ENCODE measurements at regions not wholly inside any gene's neighbourhood (a gene's known extent, or its start where the extent isn't known, plus 50 kb on each side); places are given as distances from the start of the nearest gene placed in this dataset.

DNA sequence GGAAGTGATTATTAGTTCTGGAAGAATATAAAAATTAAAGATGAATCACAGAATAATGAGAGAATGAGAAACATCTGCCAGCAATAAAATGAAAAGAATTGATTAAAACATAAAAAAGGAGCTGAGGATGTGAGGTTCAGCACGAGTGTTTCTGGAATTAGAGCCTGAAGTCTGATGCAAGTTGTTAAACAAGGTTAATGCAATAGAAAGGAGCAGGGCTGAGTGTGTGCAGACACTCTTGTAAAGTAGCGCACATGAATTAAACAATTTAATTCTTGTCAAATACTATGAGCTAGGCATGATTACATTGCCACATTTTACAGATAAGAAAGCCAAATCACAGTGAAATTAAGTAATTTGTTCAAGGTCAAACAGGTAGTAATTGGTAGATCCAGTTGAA is 384.2 kb downstream of the TAF11L14 start:
- H3K9me3 Mint-ChIP-seq, result peaks cover 21% of the 10 kb centered on the region
- no peak for DNase-seq
- TF ChIP-seq, protein P1, sequence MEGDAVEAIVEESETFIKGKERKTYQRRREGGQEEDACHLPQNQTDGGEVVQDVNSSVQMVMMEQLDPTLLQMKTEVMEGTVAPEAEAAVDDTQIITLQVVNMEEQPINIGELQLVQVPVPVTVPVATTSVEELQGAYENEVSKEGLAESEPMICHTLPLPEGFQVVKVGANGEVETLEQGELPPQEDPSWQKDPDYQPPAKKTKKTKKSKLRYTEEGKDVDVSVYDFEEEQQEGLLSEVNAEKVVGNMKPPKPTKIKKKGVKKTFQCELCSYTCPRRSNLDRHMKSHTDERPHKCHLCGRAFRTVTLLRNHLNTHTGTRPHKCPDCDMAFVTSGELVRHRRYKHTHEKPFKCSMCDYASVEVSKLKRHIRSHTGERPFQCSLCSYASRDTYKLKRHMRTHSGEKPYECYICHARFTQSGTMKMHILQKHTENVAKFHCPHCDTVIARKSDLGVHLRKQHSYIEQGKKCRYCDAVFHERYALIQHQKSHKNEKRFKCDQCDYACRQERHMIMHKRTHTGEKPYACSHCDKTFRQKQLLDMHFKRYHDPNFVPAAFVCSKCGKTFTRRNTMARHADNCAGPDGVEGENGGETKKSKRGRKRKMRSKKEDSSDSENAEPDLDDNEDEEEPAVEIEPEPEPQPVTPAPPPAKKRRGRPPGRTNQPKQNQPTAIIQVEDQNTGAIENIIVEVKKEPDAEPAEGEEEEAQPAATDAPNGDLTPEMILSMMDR (IDR thresholded peaks at IDR 0.05), result no peak
- H3K4me3 Mint-ChIP-seq, result no peak overlapping the region
- no peaks in the 10 kb centered on the region for H3K4me1 Mint-ChIP-seq (ENCODE audit: low read depth)
- no peak overlapping the region for H3K27ac Mint-ChIP-seq
- H3K27me3 Mint-ChIP-seq (ENCODE audit: insufficient read depth), result no peaks in the 10 kb centered on the region; the same call in 1 of the 2 replicates
- H3K36me3 Mint-ChIP-seq (ENCODE audit: low read depth), result no peaks in the 10 kb centered on the region

DNA sequence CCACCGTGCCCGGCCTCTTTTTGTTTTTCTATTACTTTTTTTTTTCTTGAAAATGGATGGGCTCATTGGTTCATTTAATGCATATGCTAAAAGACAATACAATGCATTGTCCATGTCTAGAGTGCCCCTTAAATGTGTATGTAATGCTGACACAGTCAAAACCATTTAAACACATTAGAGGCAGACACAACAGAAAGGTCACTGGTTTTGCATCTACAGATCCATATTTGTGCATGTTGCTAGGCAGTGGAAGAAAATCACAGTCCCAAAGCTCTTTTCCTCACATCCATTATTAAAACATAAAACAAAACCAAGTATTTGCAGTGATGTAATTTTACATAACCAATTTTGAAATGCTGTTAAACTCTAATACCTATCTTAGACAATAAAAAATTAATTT is 389.0 kb downstream of the TAF11L14 start:
- Mint-ChIP-seq H3K9me3 (peaks cover 28% of the 10 kb centered on the region), H3K4me3 (no peak overlapping the region), H3K27ac (no peak overlapping the region), H3K27me3 (ENCODE audit: insufficient read depth) (no peaks in the 10 kb centered on the region; the same call in 1 of the 2 replicates), H3K36me3 (ENCODE audit: low read depth) (no peaks in the 10 kb centered on the region), H3K4me1 (ENCODE audit: low read depth) (no peaks in the 10 kb centered on the region)
- no peak for DNase-seq
- TF ChIP-seq, protein P1 (IDR thresholded peaks at IDR 0.05), result no peak

- Mint-ChIP-seq H3K4me3 (no peak overlapping the region), H3K4me1 (ENCODE audit: low read depth) (no peaks in the 10 kb centered on the region), H3K27ac (no peak overlapping the region), H3K27me3 (ENCODE audit: insufficient read depth) (no peaks in the 10 kb centered on the region), H3K36me3 (ENCODE audit: low read depth) (no peaks in the 10 kb centered on the region), H3K9me3 (peaks cover 24% of the 10 kb centered on the region)
- no peak for DNase-seq
- TF ChIP-seq, protein P1 (IDR thresholded peaks at IDR 0.05), result no peak
Observed at GRCh38 chr5:18023986-18024385, 389.7 kb downstream of the TAF11L14 start.

DNA sequence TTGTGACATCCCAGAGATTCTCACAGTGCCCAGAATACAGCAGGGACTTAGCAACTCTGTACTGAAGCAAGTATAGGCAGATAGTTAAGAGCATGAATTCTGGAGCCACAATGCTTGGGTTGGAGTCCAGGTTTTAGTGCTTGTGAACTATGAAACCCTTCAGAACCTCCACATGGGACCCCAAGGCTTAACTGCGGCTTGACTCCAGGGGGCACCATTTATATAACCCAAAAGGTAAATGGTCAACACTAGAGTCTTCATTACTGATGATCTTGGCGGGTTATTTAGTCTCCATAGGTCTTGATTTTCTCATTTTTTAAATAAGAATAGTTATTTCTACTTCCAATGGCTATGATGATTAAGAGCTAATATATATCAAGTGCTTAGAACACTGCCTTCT is 390.3 kb downstream of the TAF11L14 start:
- Mint-ChIP-seq H3K4me3 (no peak overlapping the region), H3K36me3 (ENCODE audit: low read depth) (no peaks in the 10 kb centered on the region), H3K27me3 (ENCODE audit: insufficient read depth) (no peaks in the 10 kb centered on the region), H3K27ac (no peak overlapping the region), H3K4me1 (ENCODE audit: low read depth) (no peaks in the 10 kb centered on the region), H3K9me3 (peaks cover 20% of the 10 kb centered on the region)
- no peak for DNase-seq
- TF ChIP-seq, protein P1 (IDR thresholded peaks at IDR 0.05), result no peak

- no peak overlapping the region for H3K27ac Mint-ChIP-seq
- H3K4me3 Mint-ChIP-seq, result no peak overlapping the region
- H3K9me3 Mint-ChIP-seq, result peaks cover 10% of the 10 kb centered on the region
- TF ChIP-seq, protein P1 (IDR thresholded peaks at IDR 0.05), result no peak
- no peaks in the 10 kb centered on the region for H3K4me1 Mint-ChIP-seq (ENCODE audit: low read depth)
- H3K36me3 Mint-ChIP-seq (ENCODE audit: low read depth), result no peaks in the 10 kb centered on the region; the same call in 1 of the 2 replicates
- H3K27me3 Mint-ChIP-seq (ENCODE audit: insufficient read depth), result no peaks in the 10 kb centered on the region
- DNase-seq, result no peak
Observed at GRCh38 chr5:18027241-18027867, 393.1 kb downstream of the TAF11L14 start.
